OCI-LY1 (cell line): ENCODE measurements at regions not wholly inside any gene's neighbourhood (a gene's known extent, or its start where the extent isn't known, plus 50 kb on each side); places are given as distances from the start of the nearest gene placed in this dataset.

ENCODE experiments used
- H2AFZ ChIP-seq: fragments of 200-600 bp; sonication (generic), shearing (Covaris generic); 2 replicates; pipeline ENCODE4 v1.6.0; 2014; ENCODE audit warnings: antibody characterized with exemption, mild to moderate bottlenecking, low read length
- H3F3A ChIP-seq: fragments of 200-600 bp; sonication (generic), shearing (Covaris generic); 2 replicates; pipeline ENCODE4 v1.6.0; 2014; ENCODE audit warnings: mild to moderate bottlenecking, antibody characterized with exemption, low read length, moderate library complexity; ENCODE audit not compliant: insufficient read depth
- H3K27ac ChIP-seq: fragments of 200-600 bp; sonication (generic); 2 replicates; pipeline ENCODE4 v1.5.1; 2014; ENCODE audit warnings: low read length, mixed run types, mild to moderate bottlenecking, low read depth; ENCODE audit not compliant: poor library complexity, severe bottlenecking
- H3K27me3 ChIP-seq: fragments of 200-600 bp; sonication (generic); 2 replicates; pipeline ENCODE4 v1.6.0; 2014; ENCODE audit warnings: antibody characterized with exemption, mild to moderate bottlenecking, low read length, moderate library complexity; ENCODE audit not compliant: insufficient read depth
- H3K36me3 ChIP-seq: fragments of 200-600 bp; sonication (generic); 2 replicates; pipeline ENCODE4 v1.6.1; 2014; ENCODE audit warnings: mild to moderate bottlenecking, antibody characterized with exemption, low read length, moderate library complexity, mixed read lengths; ENCODE audit not compliant: insufficient read depth
- H3K4me1 ChIP-seq: fragments of 200-600 bp; sonication (generic); 2 replicates; pipeline ENCODE4 v1.5.1; 2014; ENCODE audit warnings: mild to moderate bottlenecking, low read length, moderate library complexity; ENCODE audit not compliant: insufficient read depth, severe bottlenecking
- H3K4me2 ChIP-seq: fragments of 200-600 bp; sonication (generic), shearing (Covaris generic); 2 replicates; pipeline ENCODE4 v1.6.1; 2014; ENCODE audit warnings: low read length
- H3K4me3 ChIP-seq: fragments of 200-600 bp; sonication (generic); 2 replicates; pipeline ENCODE4 v1.5.1; 2014; ENCODE audit warnings: low read length, low read depth, mild to moderate bottlenecking, mixed read lengths; ENCODE audit not compliant: poor library complexity, severe bottlenecking
- H3K79me2 ChIP-seq: fragments of 200-600 bp; shearing (Covaris generic); 2 replicates; pipeline ENCODE4 v1.6.1; 2016; ENCODE audit warnings: mixed run types, low read length, mixed read lengths; ENCODE audit not compliant: insufficient read depth
- H3K9ac ChIP-seq: fragments of 200-600 bp; sonication (generic), shearing (Covaris generic); 2 replicates; pipeline ENCODE4 v1.6.1; 2014; ENCODE audit warnings: mild to moderate bottlenecking, low read length, mixed read lengths
- H3K9me2 ChIP-seq: fragments of 200-600 bp; sonication (generic), shearing (Covaris generic); 2 replicates; pipeline ENCODE4 v1.6.1; 2014; ENCODE audit warnings: low read depth, mild to moderate bottlenecking, low read length, mixed read lengths
- H3K9me3 ChIP-seq: fragments of 200-600 bp; shearing (Covaris generic); 2 replicates; pipeline ENCODE4 v1.6.1; 2014; ENCODE audit warnings: low read length, mixed read lengths
- H4K20me1 ChIP-seq: fragments of 200-600 bp; sonication (generic), shearing (Covaris generic); 2 replicates; pipeline ENCODE4 v1.6.0; 2016; ENCODE audit warnings: mild to moderate bottlenecking, low read length; ENCODE audit not compliant: insufficient read depth
- CTCF ChIP-seq: fragments of 200-600 bp; sonication (generic), shearing (Covaris generic); IDR thresholded peaks from 2 replicates; pipeline ENCODE4 v1.5.1; 2017; ENCODE audit warnings: mild to moderate bottlenecking, antibody characterized with exemption, low read length, moderate library complexity, mixed read lengths
- EZH2 ChIP-seq: fragments of 200-600 bp; sonication (generic), shearing (Covaris generic); IDR thresholded peaks from 2 replicates; pipeline ENCODE4 v1.8.0; 2017; ENCODE audit warnings: borderline replicate concordance, mixed run types, mild to moderate bottlenecking, antibody characterized with exemption, low read length, moderate library complexity, mixed read lengths

- H3K27me3 ChIP-seq = no peaks in the 10 kb centered on the region
- H3K9ac ChIP-seq = no peak overlapping the region
- H3K36me3 ChIP-seq = no peaks in the 10 kb centered on the region
- H3F3A ChIP-seq = no peaks in the 10 kb centered on the region
- TF ChIP-seq EZH2 = no peak
- no peaks in the 10 kb centered on the region for H3K79me2 ChIP-seq
- H3K9me3 ChIP-seq = no peaks in the 10 kb centered on the region
- H3K9me2 ChIP-seq = no peaks in the 10 kb centered on the region
- H3K4me3 ChIP-seq = no peak overlapping the region
- no peaks in the 10 kb centered on the region for H4K20me1 ChIP-seq
- no peak overlapping the region for H3K4me2 ChIP-seq
- no peaks in the 10 kb centered on the region for H3K4me1 ChIP-seq
- no peak overlapping the region for H2AFZ ChIP-seq
- no peak overlapping the region for H3K27ac ChIP-seq
Measured at GRCh38 chr11:128238521-128239265, 348.7 kb downstream of the ETS1 start.

- Histone ChIP-seq H2AFZ (no peak overlapping the region), H3F3A (no peaks in the 10 kb centered on the region), H3K36me3 (no peaks in the 10 kb centered on the region), H3K27ac (no peak overlapping the region), H3K9ac (no peak overlapping the region), H4K20me1 (no peaks in the 10 kb centered on the region), H3K27me3 (no peaks in the 10 kb centered on the region), H3K9me3 (no peaks in the 10 kb centered on the region), H3K9me2 (no peaks in the 10 kb centered on the region), H3K4me3 (no peak overlapping the region), H3K4me2 (no peak overlapping the region), H3K79me2 (no peaks in the 10 kb centered on the region), H3K4me1 (no peaks in the 10 kb centered on the region)
- no peak for TF ChIP-seq EZH2
- no peak for TF ChIP-seq CTCF
Measured at GRCh38 chr11:128236506-128237498, 350.6 kb downstream of the ETS1 start.

GRCh38 chr11:128235958-128236357 lies 351.4 kb downstream of the ETS1 start:
- Histone ChIP-seq H3K36me3 (no peaks in the 10 kb centered on the region), H3K4me3 (no peak overlapping the region), H3K4me1 (no peaks in the 10 kb centered on the region), H3K27ac (no peak overlapping the region), H3K27me3 (no peaks in the 10 kb centered on the region), H3K79me2 (no peaks in the 10 kb centered on the region), H4K20me1 (no peaks in the 10 kb centered on the region), H2AFZ (no peak overlapping the region), H3F3A (no peaks in the 10 kb centered on the region), H3K9me2 (no peaks in the 10 kb centered on the region), H3K9ac (no peak overlapping the region), H3K9me3 (no peaks in the 10 kb centered on the region), H3K4me2 (no peak overlapping the region)
- TF ChIP-seq EZH2 (no peak), CTCF (no peak)
